GM12878 (cell line): ENCODE measurements at regions not wholly inside any gene's neighbourhood (a gene's known extent, or its start where the extent isn't known, plus 50 kb on each side); places are given as distances from the start of the nearest gene placed in this dataset.

Experiments
- BACH1 ChIP-seq: fragments of 450-650 bp; IDR thresholded peaks from 2 replicates; pipeline ENCODE4 v1.6.1; 2017; ENCODE audit warnings: mild to moderate bottlenecking, borderline replicate concordance
- BCL11A ChIP-seq: IDR thresholded peaks from 2 replicates; pipeline ENCODE4 v1.6.1; 2011; ENCODE audit warnings: low read depth, low read length
- FOXM1 ChIP-seq: IDR thresholded peaks from 2 replicates; pipeline ENCODE4 v1.6.1; 2012; ENCODE audit warnings: low read depth, mild to moderate bottlenecking, inconsistent platforms, low read length, moderate library complexity
- GABPA ChIP-seq: IDR thresholded peaks from 2 replicates; pipeline ENCODE4 v1.6.1; 2014; ENCODE audit warnings: antibody characterized with exemption, low read depth, mild to moderate bottlenecking, inconsistent platforms
- JUND ChIP-seq: IDR thresholded peaks from 2 replicates; pipeline ENCODE4 v1.6.1; 2012; ENCODE audit warnings: low read depth, mild to moderate bottlenecking, low read length, improper control_type of control experiment, moderate library complexity
- PRDM15 ChIP-seq: fragments of 450-650 bp; formaldehyde crosslinking; IDR thresholded peaks from 2 replicates; pipeline ENCODE4 v1.4.0; 2020; ENCODE audit warnings: mild to moderate bottlenecking, moderate library complexity

GRCh38 chr7:69257592-69257991 lies 340.7 kb upstream of the AUTS2 start:
- TF ChIP-seq JUND, result no peak
- no peak for TF ChIP-seq PRDM15 (CRISPR knock-in tag)
- TF ChIP-seq BACH1, result no peak
- no peak for TF ChIP-seq FOXM1
- no peak for TF ChIP-seq GABPA
- TF ChIP-seq BCL11A, result no peak
